ENCODE measurements at regions not wholly inside any gene's neighbourhood (a gene's known extent, or its start where the extent isn't known, plus 50 kb on each side); places are given as distances from the start of the nearest gene placed in this dataset.

- Histone ChIP-seq H3K27ac (ENCODE audit: low read length) (no peak overlapping the region), H3K9ac (ENCODE audit: low read length) (no peak overlapping the region), H3K27me3 (ENCODE audit: low read length) (peaks cover 45% of the 10 kb centered on the region), H2AFZ (ENCODE audit: low read length) (no peak overlapping the region), H3K4me2 (ENCODE audit: low read length) (no peak overlapping the region), H3K9me2 (replicated peaks; ENCODE audit: low read length) (no peaks in the 10 kb centered on the region), H3K4me3 (ENCODE audit: low read length) (no peak overlapping the region), H3F3A (ENCODE audit: low read length, unreplicated experiment) (no peaks in the 10 kb centered on the region), H4K20me1 (ENCODE audit: low read length) (no peaks in the 10 kb centered on the region), H3K4me1 (ENCODE audit: insufficient read depth, low read length) (no peaks in the 10 kb centered on the region), H3K9me3 (ENCODE audit: low read length) (no peaks in the 10 kb centered on the region), H3K79me2 (ENCODE audit: low read length) (no peaks in the 10 kb centered on the region), H3K36me3 (ENCODE audit: low read depth, low read length) (no peaks in the 10 kb centered on the region)
- no peak for DNase-seq
- no TSS peak for BruUV-seq (replicated peaks)
- TF ChIP-seq EZH2phosphoT487 (IDR thresholded peaks at IDR 0.05; ENCODE audit: borderline replicate concordance, low read length) = no peak
- TF ChIP-seq, protein P1, sequence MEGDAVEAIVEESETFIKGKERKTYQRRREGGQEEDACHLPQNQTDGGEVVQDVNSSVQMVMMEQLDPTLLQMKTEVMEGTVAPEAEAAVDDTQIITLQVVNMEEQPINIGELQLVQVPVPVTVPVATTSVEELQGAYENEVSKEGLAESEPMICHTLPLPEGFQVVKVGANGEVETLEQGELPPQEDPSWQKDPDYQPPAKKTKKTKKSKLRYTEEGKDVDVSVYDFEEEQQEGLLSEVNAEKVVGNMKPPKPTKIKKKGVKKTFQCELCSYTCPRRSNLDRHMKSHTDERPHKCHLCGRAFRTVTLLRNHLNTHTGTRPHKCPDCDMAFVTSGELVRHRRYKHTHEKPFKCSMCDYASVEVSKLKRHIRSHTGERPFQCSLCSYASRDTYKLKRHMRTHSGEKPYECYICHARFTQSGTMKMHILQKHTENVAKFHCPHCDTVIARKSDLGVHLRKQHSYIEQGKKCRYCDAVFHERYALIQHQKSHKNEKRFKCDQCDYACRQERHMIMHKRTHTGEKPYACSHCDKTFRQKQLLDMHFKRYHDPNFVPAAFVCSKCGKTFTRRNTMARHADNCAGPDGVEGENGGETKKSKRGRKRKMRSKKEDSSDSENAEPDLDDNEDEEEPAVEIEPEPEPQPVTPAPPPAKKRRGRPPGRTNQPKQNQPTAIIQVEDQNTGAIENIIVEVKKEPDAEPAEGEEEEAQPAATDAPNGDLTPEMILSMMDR (conservative IDR thresholded peaks at IDR 0.05; ENCODE audit: low read depth, low read length) = no peak
- no peak for TF ChIP-seq EZH2 (IDR thresholded peaks at IDR 0.05; ENCODE audit: low read length, unreplicated experiment)
- ChIA-PET CTCF (no interaction called here), POLR2A (ENCODE audit: unreplicated experiment) (no interaction called here)
- intact Hi-C loops (cut with micrococcal nuclease) = no loop called here
- no peak for ATAC-seq
Observed at GRCh38 chr4:173685165-173685830, 155.3 kb upstream of the HAND2 start.

- Histone ChIP-seq H3K27ac (ENCODE audit: low read length) (no peak overlapping the region), H3K27me3 (ENCODE audit: low read length) (peaks cover 55% of the 10 kb centered on the region), H3K79me2 (ENCODE audit: low read length) (no peaks in the 10 kb centered on the region), H3K4me1 (ENCODE audit: insufficient read depth, low read length) (no peaks in the 10 kb centered on the region), H3K4me3 (ENCODE audit: low read length) (no peak overlapping the region), H3F3A (ENCODE audit: low read length, unreplicated experiment) (no peaks in the 10 kb centered on the region), H4K20me1 (ENCODE audit: low read length) (no peaks in the 10 kb centered on the region), H3K9me2 (replicated peaks; ENCODE audit: low read length) (no peaks in the 10 kb centered on the region), H3K36me3 (ENCODE audit: low read depth, low read length) (no peaks in the 10 kb centered on the region), H3K9me3 (ENCODE audit: low read length) (no peaks in the 10 kb centered on the region), H2AFZ (ENCODE audit: low read length) (no peak overlapping the region), H3K4me2 (ENCODE audit: low read length) (no peak overlapping the region), H3K9ac (ENCODE audit: low read length) (no peak overlapping the region)
- ChIA-PET POLR2A (ENCODE audit: unreplicated experiment) (no interaction called here), CTCF (no interaction called here)
- ATAC-seq = no peak
- TF ChIP-seq EZH2 (IDR thresholded peaks at IDR 0.05; ENCODE audit: low read length, unreplicated experiment) = no peak
- TF ChIP-seq, protein P1 (conservative IDR thresholded peaks at IDR 0.05; ENCODE audit: low read depth, low read length) = no peak
- TF ChIP-seq EZH2phosphoT487 (IDR thresholded peaks at IDR 0.05; ENCODE audit: borderline replicate concordance, low read length) = no peak
- intact Hi-C loops (cut with micrococcal nuclease) = no loop called here
- no TSS peak for BruUV-seq (replicated peaks)
- DNase-seq = no peak
Observed at GRCh38 chr4:173684223-173684622, 154.2 kb upstream of the HAND2 start.

DNA sequence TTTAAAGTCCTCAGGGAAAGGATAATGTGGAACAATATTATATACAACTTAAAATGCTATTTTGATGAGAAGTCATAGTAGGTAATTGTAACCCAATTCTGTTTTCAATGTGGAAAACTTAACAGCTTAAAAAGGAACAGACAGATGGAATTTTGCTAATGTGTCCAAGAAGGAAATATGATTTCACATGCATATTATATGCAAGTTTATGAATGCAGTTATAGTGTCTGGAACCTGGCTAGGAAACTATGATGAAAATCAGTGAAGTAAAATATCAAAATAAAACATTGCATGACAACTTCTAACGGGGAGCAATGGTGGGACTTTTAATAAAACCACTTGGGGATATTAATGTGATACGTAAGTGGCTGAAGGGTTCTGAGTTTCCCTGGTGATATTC, 152.6 kb upstream of the HAND2 start:
- Histone ChIP-seq H3K9me3 (ENCODE audit: low read length) (no peaks in the 10 kb centered on the region), H3K9ac (ENCODE audit: low read length) (no peak overlapping the region), H3K9me2 (replicated peaks; ENCODE audit: low read length) (no peaks in the 10 kb centered on the region), H3K36me3 (ENCODE audit: low read depth, low read length) (no peaks in the 10 kb centered on the region), H3K4me2 (ENCODE audit: low read length) (no peak overlapping the region), H2AFZ (ENCODE audit: low read length) (no peak overlapping the region), H3K79me2 (ENCODE audit: low read length) (no peaks in the 10 kb centered on the region), H3K4me1 (ENCODE audit: insufficient read depth, low read length) (no peaks in the 10 kb centered on the region), H3K4me3 (ENCODE audit: low read length) (no peak overlapping the region), H3F3A (ENCODE audit: low read length, unreplicated experiment) (no peaks in the 10 kb centered on the region), H3K27me3 (ENCODE audit: low read length) (peaks cover 63% of the 10 kb centered on the region), H4K20me1 (ENCODE audit: low read length) (no peaks in the 10 kb centered on the region), H3K27ac (ENCODE audit: low read length) (no peak overlapping the region)
- ChIA-PET CTCF (no interaction called here), POLR2A (ENCODE audit: unreplicated experiment) (no interaction called here)
- no peak for DNase-seq
- no peak for ATAC-seq
- intact Hi-C loops (cut with micrococcal nuclease) = no loop called here
- BruUV-seq (replicated peaks) = no TSS peak
- TF ChIP-seq EZH2 (IDR thresholded peaks at IDR 0.05; ENCODE audit: low read length, unreplicated experiment) = no peak
- TF ChIP-seq EZH2phosphoT487 (IDR thresholded peaks at IDR 0.05; ENCODE audit: borderline replicate concordance, low read length) = no peak

All from PC-3 (cell line).